Tibial nerve (tissue), 3 donors: ENCODE measurements at regions not wholly inside any gene's neighbourhood (a gene's known extent, or its start where the extent isn't known, plus 50 kb on each side); places are given as distances from the start of the nearest gene placed in this dataset.

Experiments used
- POLR2A ChIP-seq, 2 donors: fragments of 450-650 bp; IDR thresholded peaks; one replicate each; pipeline ENCODE4 v1.6.1; 2017; ENCODE audit warnings: antibody characterized with exemption in 2 of 2, mild to moderate bottlenecking in 2 of 2, moderate library complexity in 2 of 2
- TF ChIP-seq, protein P1 (sequence below), 5 experiments: fragments of 200-600 bp in 3 of 5; fragments of 450-650 bp in 2 of 5; sonication (generic) in 3 of 5; IDR thresholded peaks; one replicate each; pipeline ENCODE4 v1.5.1; 2016 to 2019; ENCODE audit warnings: antibody characterized with exemption in 5 of 5, mild to moderate bottlenecking in 3 of 5, moderate library complexity in 2 of 5

- no peak for TF ChIP-seq POLR2A (IDR thresholded peaks at IDR 0.05)
- TF ChIP-seq, protein P1, sequence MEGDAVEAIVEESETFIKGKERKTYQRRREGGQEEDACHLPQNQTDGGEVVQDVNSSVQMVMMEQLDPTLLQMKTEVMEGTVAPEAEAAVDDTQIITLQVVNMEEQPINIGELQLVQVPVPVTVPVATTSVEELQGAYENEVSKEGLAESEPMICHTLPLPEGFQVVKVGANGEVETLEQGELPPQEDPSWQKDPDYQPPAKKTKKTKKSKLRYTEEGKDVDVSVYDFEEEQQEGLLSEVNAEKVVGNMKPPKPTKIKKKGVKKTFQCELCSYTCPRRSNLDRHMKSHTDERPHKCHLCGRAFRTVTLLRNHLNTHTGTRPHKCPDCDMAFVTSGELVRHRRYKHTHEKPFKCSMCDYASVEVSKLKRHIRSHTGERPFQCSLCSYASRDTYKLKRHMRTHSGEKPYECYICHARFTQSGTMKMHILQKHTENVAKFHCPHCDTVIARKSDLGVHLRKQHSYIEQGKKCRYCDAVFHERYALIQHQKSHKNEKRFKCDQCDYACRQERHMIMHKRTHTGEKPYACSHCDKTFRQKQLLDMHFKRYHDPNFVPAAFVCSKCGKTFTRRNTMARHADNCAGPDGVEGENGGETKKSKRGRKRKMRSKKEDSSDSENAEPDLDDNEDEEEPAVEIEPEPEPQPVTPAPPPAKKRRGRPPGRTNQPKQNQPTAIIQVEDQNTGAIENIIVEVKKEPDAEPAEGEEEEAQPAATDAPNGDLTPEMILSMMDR (IDR thresholded peaks at IDR 0.05), result no peak
These were observed 168.3 kb upstream of the RNF32 start for GRCh38 chr7:156472267-156472666.
